Uterus (tissue), 3 donors: ENCODE measurements at regions not wholly inside any gene's neighbourhood (a gene's known extent, or its start where the extent isn't known, plus 50 kb on each side); places are given as distances from the start of the nearest gene placed in this dataset.
"Not testable (repeated sequence)": the region's sequence is repeated elsewhere in the genome, so short reads cannot be mapped to it uniquely, and the experiment has no call there.

Experiments used
- DNase-seq, 2 donors: peaks; one replicate each; pipeline ENCODE4 v3.0.0-alpha.2; 2019 to 2020
- H3K27ac ChIP-seq, 2 donors: fragments of 200-600 bp; sonication (generic); 1 replicate in 1 of 2; 2 replicates in 1 of 2; pipeline ENCODE4 v1.5.1; 2016 to 2018
- H3K27me3 ChIP-seq, 2 donors: fragments of 200-600 bp; sonication (generic); one replicate each; pipeline ENCODE4 v1.5.1; 2018 to 2019; ENCODE audit warnings: control low read depth in 1 of 2
- H3K36me3 ChIP-seq, 2 donors: fragments of 200-600 bp; sonication (generic); one replicate each; pipeline ENCODE4 v1.5.1; 2019; ENCODE audit warnings: control low read depth in 1 of 2
- H3K4me1 ChIP-seq, 2 donors: fragments of 200-600 bp; sonication (generic); one replicate each; pipeline ENCODE4 v1.5.1; 2018 to 2019; ENCODE audit warnings: control low read depth in 1 of 2
- H3K4me3 ChIP-seq, 2 donors: fragments of 200-600 bp; sonication (generic); 1 replicate in 1 of 2; 2 replicates in 1 of 2; pipeline ENCODE4 v1.5.1; 2018 to 2019; ENCODE audit warnings: mild to moderate bottlenecking in 1 of 2
- H3K9me3 ChIP-seq, 2 donors: fragments of 200-600 bp; sonication (generic); one replicate each; pipeline ENCODE4 v1.5.1; 2019; ENCODE audit warnings: control low read depth in 1 of 2
- CTCF ChIP-seq, 4 experiments: fragments of 200-600 bp in 2 of 4; fragments of 450-650 bp in 2 of 4; sonication (generic) in 2 of 4; IDR thresholded peaks; one replicate each; pipeline ENCODE4 v1.5.1; 2016 to 2019; ENCODE audit warnings: antibody characterized with exemption in 4 of 4, mild to moderate bottlenecking in 2 of 4, moderate library complexity in 1 of 4
- POLR2A ChIP-seq, 2 donors: fragments of 450-650 bp; IDR thresholded peaks; one replicate each; pipeline ENCODE4 v1.6.1; 2016; ENCODE audit warnings: antibody characterized with exemption in 2 of 2, mild to moderate bottlenecking in 1 of 2, moderate library complexity in 1 of 2
- intact Hi-C: fragments of 100-400 bp; cut with DNase I; formaldehyde crosslinking; loops from one replicate; pipeline ENCODE4 v1.15.1; 2023; ENCODE audit warnings: low total_unique reads
- donor health status: DM: yes; HTN: yes; CAD: no.

- intact Hi-C loops: no loop called here
- H3K9me3 ChIP-seq: no peaks in the 10 kb centered on the region
- no peak overlapping the region for H3K4me3 ChIP-seq
- H3K27me3 ChIP-seq: no peaks in the 10 kb centered on the region
- TF ChIP-seq CTCF (IDR thresholded peaks at IDR 0.05) (no peak), POLR2A (IDR thresholded peaks at IDR 0.05) (no peak)
- no peak overlapping the region for H3K27ac ChIP-seq
- H3K36me3 ChIP-seq: no peaks in the 10 kb centered on the region
- DNase-seq: no peak
- no peaks in the 10 kb centered on the region for H3K4me1 ChIP-seq
Observed at GRCh38 chr2:184141866-184142265, 456.5 kb upstream of the ZNF804A start.

- TF ChIP-seq POLR2A (IDR thresholded peaks at IDR 0.05): no peak
- no peak for TF ChIP-seq CTCF (IDR thresholded peaks at IDR 0.05)
- no peaks in the 10 kb centered on the region for H3K36me3 ChIP-seq
- no peak overlapping the region for H3K4me3 ChIP-seq
- no peaks in the 10 kb centered on the region for H3K4me1 ChIP-seq
- no peaks in the 10 kb centered on the region for H3K9me3 ChIP-seq
- H3K27me3 ChIP-seq: no peaks in the 10 kb centered on the region
- intact Hi-C loops: no loop called here
- H3K27ac ChIP-seq: no peak overlapping the region
- DNase-seq: no peak
Observed at GRCh38 chr2:184154438-184154837, 443.9 kb upstream of the ZNF804A start.

- DNase-seq: no peak
- H3K4me1 ChIP-seq: no peaks in the 10 kb centered on the region
- no peaks in the 10 kb centered on the region for H3K9me3 ChIP-seq
- no peak overlapping the region for H3K4me3 ChIP-seq
- H3K27me3 ChIP-seq: no peaks in the 10 kb centered on the region
- intact Hi-C loops: no loop called here
- no peaks in the 10 kb centered on the region for H3K36me3 ChIP-seq
- TF ChIP-seq POLR2A (IDR thresholded peaks at IDR 0.05): no peak
- TF ChIP-seq CTCF (IDR thresholded peaks at IDR 0.05): no peak
- no peak overlapping the region for H3K27ac ChIP-seq
Observed at GRCh38 chr2:184155791-184156190, 442.5 kb upstream of the ZNF804A start.

- H3K4me3 ChIP-seq: no peak overlapping the region
- TF ChIP-seq CTCF (IDR thresholded peaks at IDR 0.05) (no peak), POLR2A (IDR thresholded peaks at IDR 0.05) (no peak)
- H3K27me3 ChIP-seq: no peaks in the 10 kb centered on the region
- H3K4me1 ChIP-seq: no peaks in the 10 kb centered on the region
- intact Hi-C loops: no loop called here
- no peaks in the 10 kb centered on the region for H3K9me3 ChIP-seq
- no peaks in the 10 kb centered on the region for H3K36me3 ChIP-seq
- no peak overlapping the region for H3K27ac ChIP-seq
- DNase-seq: no peak
Observed at GRCh38 chr2:184157141-184157540, 441.2 kb upstream of the ZNF804A start.

GRCh38 chr2:184162426-184162825, 435.9 kb upstream of the ZNF804A start:
- no peaks in the 10 kb centered on the region for H3K9me3 ChIP-seq
- no peaks in the 10 kb centered on the region for H3K4me1 ChIP-seq
- no peaks in the 10 kb centered on the region for H3K27me3 ChIP-seq
- no peaks in the 10 kb centered on the region for H3K36me3 ChIP-seq
- no peak for DNase-seq
- no peak overlapping the region for H3K4me3 ChIP-seq
- intact Hi-C loops: no loop called here
- no peak for TF ChIP-seq CTCF (IDR thresholded peaks at IDR 0.05)
- no peak for TF ChIP-seq POLR2A (IDR thresholded peaks at IDR 0.05)
- no peak overlapping the region for H3K27ac ChIP-seq

- DNase-seq, H3K4me1 ChIP-seq, H3K9me3 ChIP-seq, H3K4me3 ChIP-seq, intact Hi-C loops, H3K36me3 ChIP-seq, H3K27me3 ChIP-seq, H3K27ac ChIP-seq: not testable (repeated sequence)
Observed at GRCh38 chr2:184168823-184169222, 429.5 kb upstream of the ZNF804A start.
